ENCODE measurements at regions not wholly inside any gene's neighbourhood (a gene's known extent, or its start where the extent isn't known, plus 50 kb on each side); places are given as distances from the start of the nearest gene placed in this dataset.

DNA sequence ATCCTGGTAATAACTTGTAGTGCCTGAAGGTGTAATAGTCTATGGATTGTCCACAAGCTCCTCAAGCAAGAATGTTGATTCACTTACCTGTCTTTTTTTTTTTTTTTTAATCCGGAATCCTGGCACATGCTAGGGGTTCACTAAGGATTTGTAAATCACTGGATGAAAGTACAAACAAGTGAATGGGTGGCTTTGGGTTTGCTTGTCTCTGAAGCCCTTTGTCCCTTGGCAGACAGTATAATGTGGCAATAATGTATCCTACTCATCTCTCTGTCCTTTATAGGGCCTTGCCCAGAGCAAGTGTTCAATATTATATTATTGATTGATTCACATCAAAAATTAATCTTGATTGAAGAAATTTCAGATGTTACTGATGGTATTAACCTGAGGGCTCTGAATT, 334.0 kb upstream of the CPEB2 start:
- DNase-seq, result no peak

DNA sequence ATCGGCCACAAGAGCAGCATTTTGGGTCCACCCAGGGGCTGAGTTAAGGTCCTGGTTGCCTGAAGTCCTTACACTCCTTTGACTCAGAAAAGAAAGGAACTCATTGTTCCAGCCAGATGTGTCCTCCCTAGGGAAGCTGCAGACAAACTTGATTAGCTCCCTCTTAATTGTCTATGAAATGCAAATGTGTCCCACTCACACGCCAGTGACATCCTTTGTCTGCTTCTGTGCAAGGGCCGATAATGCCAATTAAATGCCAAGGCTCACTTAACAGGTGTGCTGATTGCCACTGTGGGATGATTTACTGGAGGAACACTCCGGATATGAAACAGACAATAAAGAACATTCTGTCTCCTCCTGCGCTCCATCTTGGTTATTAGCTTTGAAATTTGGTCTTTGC, 332.9 kb upstream of the CPEB2 start:
- DNase-seq, result no peak

DNA sequence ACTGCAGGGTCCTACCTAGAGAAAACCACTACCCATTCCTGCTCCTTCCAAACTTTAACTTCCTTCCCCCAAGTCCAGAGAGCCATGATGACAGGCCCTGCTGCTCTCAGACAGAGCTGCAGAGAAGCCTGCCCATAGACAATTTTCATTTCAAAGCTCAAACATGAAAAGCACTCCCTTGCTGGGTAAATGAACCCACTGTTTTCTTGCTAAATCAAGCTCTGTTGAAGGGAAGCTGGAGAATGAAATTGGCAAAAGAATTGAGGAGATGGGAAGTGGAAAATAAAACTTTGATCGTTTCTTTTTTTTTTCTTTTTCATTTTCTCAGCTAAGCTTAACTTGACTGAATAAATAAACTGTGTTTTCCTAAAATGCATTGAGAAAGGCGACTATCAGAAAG, 331.1 kb upstream of the CPEB2 start:
- DNase-seq, result no peak

DNA sequence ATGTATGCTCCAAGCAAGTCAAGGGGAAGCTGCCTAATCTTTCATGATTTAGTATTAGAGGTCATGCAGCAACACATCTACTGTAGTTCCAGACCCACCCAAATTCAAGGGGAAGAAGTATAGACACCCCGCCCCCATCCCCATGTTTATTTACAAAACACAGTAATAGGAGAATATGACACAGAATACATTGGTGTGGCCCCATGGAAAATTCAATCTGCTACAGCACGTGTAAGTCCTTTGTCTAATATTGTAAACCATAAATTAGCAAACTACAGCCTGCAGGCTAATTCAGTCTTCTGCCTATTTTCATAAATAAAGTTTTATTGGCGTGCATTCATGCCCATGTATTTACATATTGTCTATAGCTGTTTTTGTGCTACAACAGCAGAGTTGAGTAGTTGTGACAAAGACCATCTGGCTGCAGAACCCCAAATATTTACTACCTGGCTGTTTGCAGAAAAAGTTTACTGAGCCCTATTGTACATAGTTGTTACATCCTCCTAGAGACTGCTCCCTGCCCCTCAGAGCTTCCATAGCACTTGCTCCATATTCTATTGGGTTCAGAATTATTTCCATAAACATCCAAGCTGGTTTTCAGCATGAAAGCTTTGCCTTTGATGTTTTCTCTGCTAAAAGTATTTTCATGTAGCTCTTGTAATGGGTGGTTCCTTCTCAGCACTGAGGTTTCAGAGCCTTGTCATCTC, 326.8 kb upstream of the CPEB2 start:
- no peak for DNase-seq

DNA sequence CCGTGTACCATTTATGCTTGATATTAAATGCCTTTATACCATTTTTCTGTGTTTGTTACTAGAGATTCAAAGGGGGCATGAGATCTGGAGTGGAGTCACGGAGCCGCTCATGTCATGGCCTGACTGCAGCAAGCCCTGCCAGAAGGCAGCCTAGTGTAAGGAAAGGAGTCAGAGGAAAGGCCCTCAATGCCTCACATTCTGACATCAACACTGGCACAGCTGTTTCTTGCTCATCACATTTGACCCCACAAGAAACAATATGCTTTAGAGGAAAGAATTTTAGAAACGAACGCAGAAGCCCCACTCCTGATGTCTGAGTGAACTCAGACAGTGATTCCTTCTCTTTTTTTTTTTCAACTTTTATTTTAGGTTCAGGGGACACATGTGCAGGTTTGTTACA, 322.4 kb upstream of the CPEB2 start:
- no peak for DNase-seq

DNA sequence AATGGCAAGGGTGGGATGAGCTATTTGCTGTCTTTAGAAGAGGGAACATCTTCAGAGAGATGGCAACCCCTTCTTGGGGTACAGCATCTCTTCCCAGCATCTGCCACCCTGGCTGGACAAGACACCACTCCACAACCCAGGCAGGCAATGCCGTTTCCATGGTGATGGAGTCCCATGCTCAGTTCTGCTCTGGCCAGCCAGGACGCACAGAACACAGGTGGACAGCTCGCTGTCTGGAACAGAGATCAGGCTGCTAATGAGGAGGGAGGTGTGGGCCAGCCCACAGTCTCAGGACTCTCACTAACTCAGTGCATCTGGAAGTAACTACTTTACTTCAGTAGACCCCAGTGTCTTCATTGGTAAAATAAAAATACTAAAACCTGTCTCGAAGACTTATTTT, 321.0 kb upstream of the CPEB2 start:
- no peak for DNase-seq

DNA sequence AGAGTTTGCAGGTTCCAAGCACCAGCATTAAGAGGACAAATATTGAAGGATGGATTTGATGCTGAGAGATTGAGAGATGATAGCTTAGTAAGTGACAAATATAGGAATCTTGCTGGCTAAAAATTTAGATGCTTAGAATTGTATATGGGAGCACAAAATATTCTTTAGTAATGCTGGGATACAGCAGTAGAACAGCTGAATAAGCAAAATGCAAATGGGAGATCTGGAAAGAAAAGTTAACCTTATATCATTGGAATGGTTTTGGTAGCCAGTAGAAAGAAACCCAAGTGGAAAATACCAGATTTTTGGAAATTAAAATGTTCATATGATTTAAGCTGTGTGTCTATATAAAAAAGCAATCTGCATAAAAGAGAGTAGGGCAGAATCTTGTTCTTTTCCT, 308.6 kb upstream of the CPEB2 start:
- no peak for DNase-seq

DNA sequence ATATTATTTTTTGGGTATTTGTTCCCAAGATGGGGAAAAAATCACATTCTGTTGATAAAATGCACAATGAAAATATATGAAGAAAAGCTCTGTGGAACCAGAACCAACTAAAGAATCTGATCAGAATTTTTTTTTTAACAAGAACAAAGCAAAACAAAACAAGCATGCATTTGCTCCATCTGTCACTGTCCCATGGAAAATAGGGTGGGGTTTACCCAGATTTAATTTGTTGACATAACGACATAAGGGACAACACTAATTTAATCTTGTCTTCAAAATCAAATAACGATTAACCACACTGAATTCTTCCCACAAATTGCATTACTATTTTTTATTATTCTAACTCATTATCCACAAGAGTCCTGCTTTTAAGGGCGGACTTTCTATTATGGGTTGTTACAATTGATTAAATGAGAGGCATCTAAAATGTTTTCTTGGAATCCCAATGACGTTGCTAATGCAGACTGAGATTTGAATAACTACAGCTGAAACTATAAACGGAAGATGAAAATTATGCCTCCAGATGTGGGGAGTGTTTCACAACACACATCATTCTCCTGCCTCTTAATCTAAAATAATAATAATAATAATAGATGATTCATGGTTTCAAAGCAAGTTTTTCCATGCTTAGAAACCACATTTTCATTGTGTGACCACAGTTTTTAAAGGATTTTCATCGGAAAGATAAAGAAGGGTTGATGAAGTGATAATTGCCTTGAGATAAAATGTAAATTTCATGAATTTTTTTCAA, 307.0 kb upstream of the CPEB2 start:
- DNase-seq, result no peak

DNA sequence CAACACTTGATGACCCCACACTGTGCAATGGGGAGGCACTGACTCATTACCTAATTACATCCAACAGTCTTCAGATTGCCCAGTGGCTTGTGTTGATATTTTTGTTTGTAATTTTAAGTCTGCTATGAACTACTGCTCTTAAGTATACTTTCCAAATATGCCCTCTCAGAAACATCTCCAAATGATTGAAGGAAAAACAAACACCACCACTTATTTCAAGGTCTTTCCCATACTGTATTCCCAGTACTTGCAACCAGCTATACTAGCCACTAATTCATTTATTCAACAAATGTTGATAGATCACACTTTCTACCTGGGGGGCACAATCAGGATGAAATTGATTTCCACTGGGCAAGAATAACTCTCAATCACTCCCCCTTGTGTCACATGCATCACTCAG, 302.2 kb upstream of the CPEB2 start:
- DNase-seq, result no peak

DNA sequence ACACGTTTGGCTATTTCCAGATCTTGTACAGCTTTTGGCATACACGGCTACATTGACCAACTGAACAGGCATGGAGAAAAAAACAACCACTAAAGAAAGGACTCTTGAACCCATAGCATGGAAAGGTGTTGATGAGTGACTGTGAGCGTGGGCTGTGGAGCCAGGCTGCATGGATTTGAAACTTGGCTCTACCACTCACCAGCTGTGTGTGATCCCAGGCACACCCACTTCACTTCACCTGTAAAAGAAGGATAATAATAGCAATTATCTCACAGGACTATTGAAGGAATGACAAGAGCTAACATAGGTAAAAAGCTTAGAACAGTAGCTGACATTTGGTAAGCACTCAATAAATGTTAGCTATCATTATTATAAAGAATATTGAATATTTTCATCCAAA, 301.7 kb upstream of the CPEB2 start:
- DNase-seq, result no peak

DNA sequence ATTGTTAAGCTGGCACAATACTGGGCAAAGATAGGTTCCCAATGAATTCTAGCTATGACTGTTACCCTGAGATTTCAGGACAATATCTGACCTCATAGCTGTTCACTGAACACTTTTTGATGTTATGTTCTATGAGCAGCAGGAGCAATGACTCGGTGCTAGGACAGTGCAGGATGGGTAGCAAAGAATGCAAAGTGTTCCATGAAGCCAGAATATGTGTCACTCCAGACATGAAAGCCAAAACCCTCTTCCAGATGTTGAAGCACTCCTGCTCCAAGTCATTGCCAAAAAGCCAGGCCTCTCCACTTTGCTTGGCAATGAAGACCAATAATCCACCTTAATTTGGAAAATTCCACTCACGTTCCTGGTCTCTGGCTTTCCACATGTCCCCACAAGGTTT, 300.9 kb upstream of the CPEB2 start:
- DNase-seq, result no peak

DNA sequence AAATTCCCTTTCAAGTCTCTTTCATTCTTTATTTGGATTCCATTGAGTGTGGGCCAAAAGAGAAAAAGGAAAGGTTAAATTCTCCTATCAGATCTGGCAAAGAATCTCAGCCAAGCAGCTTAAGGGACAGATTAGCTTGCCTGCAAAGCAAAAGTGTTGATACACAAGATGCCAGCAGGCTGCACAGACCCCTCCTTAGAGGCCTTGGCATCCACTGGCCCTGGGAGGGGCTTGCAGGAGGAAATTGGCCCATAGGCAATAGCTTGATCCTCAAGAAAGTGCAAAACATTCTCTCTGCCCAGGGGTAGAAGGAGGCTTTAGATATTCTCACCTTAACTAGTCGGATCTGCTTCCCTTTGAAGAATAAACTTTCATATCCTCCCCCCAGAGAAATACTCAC, 300.4 kb upstream of the CPEB2 start:
- DNase-seq, result no peak

DNA sequence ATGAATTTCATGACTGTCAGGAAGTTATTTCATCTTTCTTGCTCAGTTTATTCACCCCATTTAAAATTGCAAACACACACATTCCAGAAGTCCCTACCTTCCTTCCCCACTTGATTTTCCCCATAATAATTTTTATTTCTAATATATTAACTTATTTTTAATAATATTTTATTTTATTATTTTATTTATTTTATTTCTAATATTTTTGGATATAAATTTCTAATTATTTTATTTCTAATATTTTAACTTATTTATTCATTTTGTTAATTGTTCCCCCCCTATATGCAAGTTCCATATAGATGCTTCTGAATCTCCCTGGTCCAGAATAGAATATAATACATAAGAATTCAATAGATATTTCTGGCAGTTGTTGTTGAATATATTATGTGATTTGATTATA, 293.7 kb upstream of the CPEB2 start:
- DNase-seq, result no peak

DNA sequence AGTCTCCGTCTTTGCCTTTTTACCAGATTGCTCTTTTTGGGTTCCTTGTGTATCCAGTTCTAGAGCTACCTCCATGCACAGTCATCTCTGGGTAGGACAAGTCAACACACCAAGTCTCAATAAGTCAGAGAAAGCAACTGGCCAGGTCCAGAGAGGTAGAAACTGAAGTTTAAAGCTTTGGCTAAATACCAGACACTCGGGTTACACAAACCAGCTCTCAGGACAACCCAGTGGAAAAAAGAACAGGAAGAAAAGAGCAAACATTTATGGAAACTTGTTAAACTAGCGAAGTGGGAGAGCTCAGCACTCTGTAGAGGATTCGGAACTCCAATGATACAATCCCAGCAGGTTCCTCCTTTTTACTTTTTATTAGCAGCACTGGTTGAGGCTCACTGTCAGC, 291.0 kb upstream of the CPEB2 start:
- DNase-seq, result no peak

DNA sequence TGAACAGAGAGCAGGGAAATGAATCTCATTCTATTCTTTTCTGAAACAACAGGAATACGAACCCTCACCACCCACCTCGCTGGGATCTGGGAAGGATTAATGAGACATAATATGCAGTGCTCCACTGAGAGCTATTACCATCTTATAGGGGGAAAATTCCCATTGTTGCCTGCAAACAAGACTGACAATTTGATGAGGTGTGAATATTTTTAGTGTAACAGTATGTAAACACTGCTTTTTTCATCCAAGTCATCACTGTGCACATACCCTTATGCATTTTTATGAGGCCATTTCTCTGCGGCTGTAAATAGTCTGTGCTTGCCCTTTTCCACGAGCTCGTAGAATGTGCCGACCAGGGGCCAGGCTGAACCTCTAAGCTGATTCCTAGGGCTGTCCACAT, 285.6 kb upstream of the CPEB2 start:
- DNase-seq, result no peak

DNA sequence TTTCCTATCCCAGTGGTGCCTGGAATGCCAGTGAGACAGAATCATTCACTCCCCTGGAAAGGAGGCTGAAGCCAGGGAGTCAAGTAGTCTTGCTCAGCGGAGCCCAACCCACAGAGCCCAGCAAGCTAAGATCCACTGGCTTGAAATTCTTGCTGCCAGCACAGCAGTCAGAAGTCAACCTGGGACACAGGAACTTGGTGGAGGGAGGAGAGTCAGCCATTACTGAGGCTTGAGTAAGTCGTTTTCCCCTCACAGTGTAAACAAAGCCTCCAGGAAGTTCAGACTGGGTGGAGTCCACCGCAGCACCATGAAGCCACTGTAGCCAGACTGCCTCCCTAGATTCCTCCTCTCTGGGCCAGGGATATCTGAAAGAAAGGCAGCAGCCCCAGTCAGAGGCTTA, 283.2 kb upstream of the CPEB2 start:
- DNase-seq, result peak; percentile 52

DNA sequence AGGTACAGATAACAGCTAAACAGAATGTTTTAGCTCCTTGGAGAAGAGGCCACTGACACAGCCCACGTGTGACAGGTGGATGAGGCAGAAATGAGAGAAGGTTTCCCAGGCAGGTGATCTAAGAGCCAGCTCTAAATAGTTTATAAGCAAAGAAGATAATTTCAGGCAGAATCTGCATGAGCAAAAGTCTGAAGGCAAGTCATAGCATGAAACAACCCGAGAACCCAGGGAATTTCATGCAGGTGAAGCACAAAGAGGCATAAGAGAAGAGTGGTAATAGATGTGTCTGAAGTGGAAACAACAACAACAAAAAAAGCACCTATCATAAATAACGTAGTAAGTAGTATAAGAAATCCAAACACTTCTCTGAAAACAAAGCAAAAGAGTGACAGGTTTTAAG, 275.8 kb upstream of the CPEB2 start:
- no peak for DNase-seq

DNA sequence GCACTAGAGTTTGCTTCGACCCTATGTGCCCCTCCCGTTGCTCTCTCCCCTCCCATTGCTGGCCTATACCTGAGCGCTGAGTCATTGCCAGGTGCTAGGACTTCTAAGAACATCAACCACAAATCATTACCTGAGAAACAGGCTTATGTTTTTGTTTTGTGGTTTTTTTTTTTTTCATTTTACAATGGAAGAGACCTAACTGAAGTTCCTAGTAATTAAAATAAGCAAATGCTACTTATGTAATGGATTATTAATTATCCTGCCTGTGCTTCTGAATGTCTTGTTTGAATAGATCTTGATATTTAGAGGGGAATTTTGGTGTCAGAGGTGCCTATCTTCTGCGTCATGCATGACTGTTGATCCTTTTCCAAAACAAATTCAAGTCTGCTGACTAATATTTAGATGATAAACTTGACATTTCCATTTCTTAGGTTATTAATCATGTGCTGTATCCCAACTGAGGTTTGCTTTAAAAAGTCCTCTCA, 275.4 kb upstream of the CPEB2 start:
- peak; percentile 61 for DNase-seq

DNA sequence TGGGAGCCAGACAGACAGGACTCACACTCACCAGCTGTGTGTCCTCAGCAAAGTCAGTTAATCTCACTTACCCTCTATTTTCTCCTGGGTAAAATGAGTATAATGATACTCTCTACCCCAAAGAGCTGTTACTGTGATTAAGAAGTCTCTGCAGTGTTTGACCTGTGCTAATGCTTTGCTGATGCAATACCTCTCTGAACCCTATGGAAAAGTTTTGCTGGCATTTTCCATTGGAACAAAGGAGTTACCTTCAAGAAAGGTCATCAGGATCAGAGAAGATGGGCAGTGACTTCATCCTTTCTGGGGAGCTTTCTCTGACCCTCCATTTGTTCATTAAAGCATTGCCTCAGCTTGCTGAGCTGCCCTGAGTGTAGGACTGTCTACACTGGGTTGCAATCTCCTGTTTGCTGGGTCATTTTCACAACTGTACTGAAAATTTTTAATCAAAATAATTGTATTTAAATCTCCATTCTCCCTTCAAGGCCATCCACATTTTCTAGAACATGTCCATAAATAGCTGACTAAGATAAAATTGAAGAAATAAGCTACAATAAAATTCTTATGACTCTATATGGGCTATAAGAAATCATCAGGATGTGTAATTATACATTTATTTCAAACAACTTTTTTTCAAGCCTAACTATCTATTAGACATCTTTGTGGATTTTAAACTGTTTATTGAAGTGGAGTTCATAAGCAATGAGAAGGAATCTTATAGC, 272.8 kb upstream of the CPEB2 start:
- no peak for DNase-seq

DNA sequence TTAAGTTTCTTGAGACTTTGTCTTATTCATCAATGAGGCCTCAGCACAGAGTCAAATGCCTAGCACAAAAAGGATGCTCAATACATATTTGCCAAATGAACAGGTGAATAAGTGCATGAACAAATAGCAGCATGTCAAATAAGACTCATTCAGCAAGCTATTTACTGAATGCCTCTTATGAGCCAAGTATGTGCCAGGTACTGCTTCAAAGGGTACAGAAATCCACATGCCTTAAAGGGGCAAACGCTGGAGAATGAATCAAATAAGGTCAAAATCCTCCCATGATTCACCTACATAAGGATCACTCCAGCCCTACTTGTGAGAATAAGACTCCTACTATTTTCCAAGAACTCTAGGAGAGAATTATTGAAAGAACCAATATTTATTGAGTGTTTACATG, 260.2 kb upstream of the CPEB2 start:
- DNase-seq, result no peak

DNA sequence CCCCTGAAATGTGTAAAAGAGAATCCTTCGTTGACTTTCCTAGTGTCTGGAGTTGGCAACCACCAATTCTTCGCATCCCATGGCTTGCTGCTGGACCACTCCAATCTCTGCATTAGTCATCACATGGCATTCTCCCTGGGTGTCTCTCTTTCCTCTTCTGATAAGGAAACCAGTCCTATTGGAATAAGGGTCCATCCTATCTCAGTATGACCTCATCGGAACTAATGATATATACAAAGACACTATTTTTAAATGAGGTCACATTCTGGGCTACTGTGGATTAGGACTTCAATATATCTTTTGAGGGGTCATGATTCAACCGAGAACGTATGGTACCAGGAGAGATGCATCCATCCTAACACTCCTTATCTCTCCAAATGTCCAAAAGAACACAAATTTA, 259.1 kb upstream of the CPEB2 start:
- DNase-seq, result no peak

DNA sequence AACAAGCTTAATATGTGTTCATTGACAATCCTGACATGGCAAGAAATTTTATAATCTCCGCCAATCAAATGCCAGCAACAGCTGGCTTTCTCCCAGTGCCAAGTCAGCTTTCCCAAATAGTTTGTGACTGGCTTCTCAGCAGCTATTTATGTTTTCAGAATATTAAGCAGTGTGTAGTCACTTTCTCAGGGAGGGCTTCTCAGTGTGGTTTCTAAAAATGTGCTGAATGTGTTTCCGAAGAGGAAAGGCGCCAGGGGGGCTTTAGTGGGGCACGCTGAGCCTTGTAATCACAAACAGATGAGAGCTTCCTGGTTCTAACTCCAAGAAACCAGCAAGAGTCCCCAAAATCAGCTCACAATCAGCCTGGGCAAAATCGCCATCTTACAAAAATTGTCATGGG, 258.7 kb upstream of the CPEB2 start:
- DNase-seq, result no peak

DNA sequence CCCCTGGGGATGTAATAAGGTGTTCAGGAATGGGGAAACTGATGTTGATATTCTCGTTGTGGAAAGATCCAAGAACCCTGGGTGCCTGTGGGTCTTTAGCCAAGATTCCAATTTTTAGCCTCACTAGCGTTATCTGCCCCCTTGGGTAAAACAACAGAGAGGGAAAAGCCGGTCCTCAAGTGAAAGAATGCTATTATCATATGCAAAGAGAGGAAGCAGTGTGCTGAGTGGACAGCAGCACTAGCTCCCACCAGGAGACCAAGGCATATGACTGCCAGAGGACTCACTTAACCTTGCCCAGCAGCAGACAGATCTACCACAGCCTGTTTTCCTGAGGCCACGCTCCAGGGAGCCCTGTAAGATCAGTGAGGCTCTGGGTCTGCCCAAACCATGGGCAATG, 257.9 kb upstream of the CPEB2 start:
- no peak for DNase-seq

DNA sequence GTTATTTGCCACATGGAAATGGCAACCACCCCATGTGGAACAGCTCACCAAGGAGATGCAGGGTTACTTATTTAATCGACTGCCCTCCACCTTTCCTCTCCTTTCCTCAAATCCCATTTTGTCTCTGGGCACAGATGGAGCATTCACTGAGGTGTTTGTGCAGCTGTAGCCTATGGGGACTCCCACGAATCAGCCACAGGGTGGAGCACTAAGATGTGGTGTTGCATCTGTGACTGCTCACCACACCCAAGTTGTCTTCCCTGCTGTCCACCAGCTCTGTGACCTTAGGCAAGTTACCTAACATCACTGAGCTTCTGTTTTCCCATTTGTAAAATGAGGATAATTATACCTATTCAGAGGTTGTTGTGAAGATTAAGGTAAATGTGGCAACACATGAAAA, 252.4 kb upstream of the CPEB2 start:
- DNase-seq, result no peak
